SK-N-SH treated with all-trans-retinoic acid at 6 μM for 48 hours (cell line): ENCODE measurements at regions not wholly inside any gene's neighbourhood (a gene's known extent, or its start where the extent isn't known, plus 50 kb on each side); places are given as distances from the start of the nearest gene placed in this dataset.

Experiments used
- ATAC-seq: fragments of 200-7000 bp; cut with Tn5 transposase; 3 replicates; pipeline ENCODE4 v1.9.1; 2020; ENCODE audit warnings: mild to moderate bottlenecking, moderate library complexity
- BACH2 ChIP-seq: fragments of 250-450 bp; sonication (Bioruptor Pico); IDR thresholded peaks from 2 replicates; pipeline ENCODE4 v1.9.0; 2021; ENCODE audit warnings: mild to moderate bottlenecking, borderline replicate concordance
- CREB5 ChIP-seq: fragments of 250-450 bp; sonication (Bioruptor Pico); IDR thresholded peaks from 2 replicates; pipeline ENCODE4 v1.5.1; 2020; ENCODE audit warnings: low read depth, mild to moderate bottlenecking, moderate library complexity
- CSDC2 ChIP-seq: fragments of 250-450 bp; sonication (Bioruptor Pico); IDR thresholded peaks from 2 replicates; pipeline ENCODE4 v1.5.0; 2020; ENCODE audit warnings: mild to moderate bottlenecking, moderate library complexity
- CSRNP3 ChIP-seq: fragments of 250-450 bp; sonication (Bioruptor Pico); IDR thresholded peaks from 2 replicates; pipeline ENCODE4 v1.5.1; 2021; ENCODE audit warnings: mild to moderate bottlenecking, moderate library complexity
- ESRRG ChIP-seq: fragments of 250-450 bp; sonication (Bioruptor Pico); IDR thresholded peaks from 2 replicates; pipeline ENCODE4 v1.6.1; 2021; ENCODE audit warnings: mild to moderate bottlenecking
- GLIS3 ChIP-seq: fragments of 250-450 bp; sonication (Bioruptor Pico); IDR thresholded peaks from 2 replicates; pipeline ENCODE4 v1.5.0; 2020; ENCODE audit warnings: mild to moderate bottlenecking, moderate library complexity
- ISL1 ChIP-seq: fragments of 250-450 bp; sonication (Bioruptor Pico); IDR thresholded peaks from 2 replicates; pipeline ENCODE4 v2.1.2; 2022; ENCODE audit warnings: mild to moderate bottlenecking, moderate library complexity
- OSR1 ChIP-seq: fragments of 250-450 bp; sonication (Bioruptor Pico); IDR thresholded peaks from 2 replicates; pipeline ENCODE4 v1.8.0; 2022; ENCODE audit warnings: moderate library complexity, mild to moderate bottlenecking, inconsistent platforms
- PATZ1 ChIP-seq: fragments of 250-450 bp; sonication (Bioruptor Pico); IDR thresholded peaks from 2 replicates; pipeline ENCODE4 v1.8.0; 2020; ENCODE audit warnings: mild to moderate bottlenecking, moderate library complexity, borderline replicate concordance
- POU6F1 ChIP-seq: fragments of 250-450 bp; sonication (Bioruptor Pico); IDR thresholded peaks from 2 replicates; pipeline ENCODE4 v1.8.0; 2021; ENCODE audit warnings: low read depth, mild to moderate bottlenecking, moderate library complexity, borderline replicate concordance
- PPARA ChIP-seq: fragments of 250-450 bp; sonication (Bioruptor Pico); IDR thresholded peaks from 2 replicates; pipeline ENCODE4 v1.5.0; 2020; ENCODE audit warnings: mild to moderate bottlenecking, borderline replicate concordance
- RARB ChIP-seq: fragments of 250-450 bp; sonication (Bioruptor Pico); IDR thresholded peaks from 2 replicates; pipeline ENCODE4 v1.8.0; 2021; ENCODE audit warnings: mild to moderate bottlenecking, moderate library complexity
- SNAI2 ChIP-seq: fragments of 250-450 bp; sonication (Bioruptor Pico); IDR thresholded peaks from 2 replicates; pipeline ENCODE4 v1.5.0; 2020; ENCODE audit warnings: mild to moderate bottlenecking, moderate library complexity
- TCF4 ChIP-seq: fragments of 250-450 bp; sonication (Bioruptor Pico); IDR thresholded peaks from 2 replicates; pipeline ENCODE4 v1.8.0; 2021; ENCODE audit warnings: mild to moderate bottlenecking, moderate library complexity, borderline replicate concordance
- TOX ChIP-seq: fragments of 250-450 bp; sonication (Bioruptor Pico); IDR thresholded peaks from 2 replicates; pipeline ENCODE4 v1.8.0; 2021; ENCODE audit warnings: mild to moderate bottlenecking, moderate library complexity, borderline replicate concordance
- ZC3H10 ChIP-seq: fragments of 250-450 bp; sonication (Bioruptor Pico); IDR thresholded peaks from 2 replicates; pipeline ENCODE4 v1.5.1; 2021; ENCODE audit warnings: mild to moderate bottlenecking, moderate library complexity
- ZFP3 ChIP-seq: fragments of 250-450 bp; sonication (Bioruptor Pico); IDR thresholded peaks from 2 replicates; pipeline ENCODE4 v1.5.0; 2020; ENCODE audit warnings: mild to moderate bottlenecking, moderate library complexity
- ZFP30 ChIP-seq: fragments of 450-650 bp; formaldehyde crosslinking; IDR thresholded peaks from 2 replicates; pipeline ENCODE4 v1.5.0; 2022; ENCODE audit warnings: mild to moderate bottlenecking, moderate library complexity
- ZNF565 ChIP-seq: fragments of 450-650 bp; formaldehyde crosslinking; conservative IDR thresholded peaks from 2 replicates; pipeline ENCODE4 v1.5.0; 2020; ENCODE audit warnings: low read depth, mild to moderate bottlenecking, moderate library complexity
- ZNF70 ChIP-seq: fragments of 450-650 bp; formaldehyde crosslinking; IDR thresholded peaks from 2 replicates; pipeline ENCODE4 v1.5.0; 2020; ENCODE audit warnings: mild to moderate bottlenecking, moderate library complexity
- ZNF8 ChIP-seq: fragments of 450-650 bp; formaldehyde crosslinking; IDR thresholded peaks from 2 replicates; pipeline ENCODE4 v1.5.0; 2020; ENCODE audit warnings: mild to moderate bottlenecking, moderate library complexity

GRCh38 chr9:28832168-28832770 is 1259.0 kb upstream of the C9orf72 start:
- ATAC-seq, result peak; percentile 83
- TF ChIP-seq ZNF8 (CRISPR knock-in tag) (no peak), PATZ1 (CRISPR knock-in tag) (no peak), SNAI2 (CRISPR knock-in tag) (no peak), ESRRG (no peak), ZNF565 (CRISPR knock-in tag) (no peak), CREB5 (CRISPR knock-in tag) (no peak), POU6F1 (CRISPR knock-in tag) (peak; percentile 84; the same call in 1 of the 2 replicates), ZC3H10 (CRISPR knock-in tag) (no peak), TOX (CRISPR knock-in tag) (peak; percentile 75; the same call in 1 of the 2 replicates), ISL1 (CRISPR knock-in tag) (no peak), CSDC2 (CRISPR knock-in tag) (no peak), RARB (CRISPR knock-in tag) (peak; percentile 44; the same call in 1 of the 2 replicates), OSR1 (CRISPR knock-in tag) (no peak)

- no peak for ATAC-seq
- TF ChIP-seq PATZ1 (CRISPR knock-in tag), result no peak
- TF ChIP-seq PPARA (CRISPR knock-in tag), result no peak
- TF ChIP-seq TOX (CRISPR knock-in tag), result no peak
- no peak for TF ChIP-seq ZC3H10 (CRISPR knock-in tag)
- TF ChIP-seq TCF4 (CRISPR knock-in tag), result no peak
- no peak for TF ChIP-seq ESRRG
- TF ChIP-seq GLIS3 (CRISPR knock-in tag), result no peak
- TF ChIP-seq CSRNP3 (CRISPR knock-in tag), result no peak
- TF ChIP-seq ZFP3, result no peak
- no peak for TF ChIP-seq CREB5 (CRISPR knock-in tag)
These were observed 1260.9 kb upstream of the C9orf72 start for GRCh38 chr9:28834156-28834555.

GRCh38 chr9:28839778-28840430 is 1266.6 kb upstream of the C9orf72 start:
- TF ChIP-seq ZFP3 (no peak), BACH2 (CRISPR knock-in tag) (no peak), RARB (CRISPR knock-in tag) (no peak), CSRNP3 (CRISPR knock-in tag) (no peak), ZNF70 (CRISPR knock-in tag) (no peak), GLIS3 (CRISPR knock-in tag) (no peak), ZNF8 (CRISPR knock-in tag) (no peak), TOX (CRISPR knock-in tag) (no peak), ZFP30 (no peak), POU6F1 (CRISPR knock-in tag) (no peak), ZC3H10 (CRISPR knock-in tag) (no peak), ZNF565 (CRISPR knock-in tag) (no peak), ESRRG (no peak)
- no peak for ATAC-seq
